HG02973 (cell line): ENCODE measurements at regions not wholly inside any gene's neighbourhood (a gene's known extent, or its start where the extent isn't known, plus 50 kb on each side); places are given as distances from the start of the nearest gene placed in this dataset.

ENCODE experiments used
- ATAC-seq: cut with Tn5 transposase; IDR thresholded peaks from one replicate; pipeline ENCODE4 v1.9.1; 2021; ENCODE audit warnings: moderate library complexity; ENCODE audit not compliant: unreplicated experiment

DNA sequence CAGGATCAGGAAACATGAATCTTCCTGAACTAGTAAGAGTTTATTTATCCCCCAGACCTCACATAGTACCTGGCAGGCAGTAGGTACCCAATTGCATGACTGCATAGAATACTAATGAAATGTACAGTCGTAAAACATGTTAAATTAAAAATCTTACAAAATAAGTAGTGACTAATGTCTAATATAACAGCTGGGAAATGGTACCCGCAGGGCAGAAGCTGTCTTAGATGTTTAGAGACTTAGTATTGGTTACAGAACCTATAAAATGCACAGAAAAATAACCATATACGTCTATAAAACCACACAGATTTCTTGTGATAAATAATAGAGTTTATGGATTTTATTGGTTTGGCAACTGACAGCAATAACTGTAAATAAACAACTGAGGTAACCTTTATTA lies 139.1 kb upstream of the GMDS start:
- ATAC-seq = no peak

DNA sequence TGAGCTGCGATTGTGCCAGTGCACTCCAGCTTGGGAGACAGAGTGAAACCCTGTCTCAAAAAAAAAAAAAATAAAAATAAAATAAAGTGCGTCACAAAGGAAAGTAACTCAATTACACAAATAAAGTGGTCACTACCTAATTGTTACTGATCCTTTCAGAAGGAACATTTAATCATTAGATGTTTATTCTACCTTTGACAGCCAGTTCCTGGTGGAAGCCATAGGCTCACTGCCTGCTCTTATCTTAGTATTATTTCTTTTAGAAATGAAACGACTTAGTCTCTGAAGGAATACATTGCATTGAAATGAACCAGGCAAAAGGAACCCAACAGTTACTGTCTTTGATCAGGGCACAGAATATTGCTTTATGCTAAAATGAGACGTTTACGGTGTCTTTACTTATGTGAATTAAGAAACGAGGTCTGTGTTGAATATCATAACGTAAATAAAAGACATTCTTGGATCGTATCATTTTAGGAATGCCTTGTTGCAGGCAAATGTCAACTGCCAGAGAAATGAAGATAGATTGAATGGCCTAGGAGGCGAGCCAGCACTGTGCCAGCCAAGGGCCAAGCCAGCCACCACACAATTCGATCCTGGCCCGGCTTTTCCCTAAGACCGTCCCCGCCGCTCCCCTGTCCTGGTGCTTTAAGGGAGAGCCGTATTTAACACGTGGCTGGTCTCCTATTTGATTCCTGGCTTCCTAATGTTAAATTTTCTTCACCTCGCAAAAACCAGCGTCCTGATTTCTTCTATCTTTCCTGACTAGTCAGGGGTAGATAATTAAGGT lies 136.7 kb upstream of the GMDS start:
- ATAC-seq = no peak

DNA sequence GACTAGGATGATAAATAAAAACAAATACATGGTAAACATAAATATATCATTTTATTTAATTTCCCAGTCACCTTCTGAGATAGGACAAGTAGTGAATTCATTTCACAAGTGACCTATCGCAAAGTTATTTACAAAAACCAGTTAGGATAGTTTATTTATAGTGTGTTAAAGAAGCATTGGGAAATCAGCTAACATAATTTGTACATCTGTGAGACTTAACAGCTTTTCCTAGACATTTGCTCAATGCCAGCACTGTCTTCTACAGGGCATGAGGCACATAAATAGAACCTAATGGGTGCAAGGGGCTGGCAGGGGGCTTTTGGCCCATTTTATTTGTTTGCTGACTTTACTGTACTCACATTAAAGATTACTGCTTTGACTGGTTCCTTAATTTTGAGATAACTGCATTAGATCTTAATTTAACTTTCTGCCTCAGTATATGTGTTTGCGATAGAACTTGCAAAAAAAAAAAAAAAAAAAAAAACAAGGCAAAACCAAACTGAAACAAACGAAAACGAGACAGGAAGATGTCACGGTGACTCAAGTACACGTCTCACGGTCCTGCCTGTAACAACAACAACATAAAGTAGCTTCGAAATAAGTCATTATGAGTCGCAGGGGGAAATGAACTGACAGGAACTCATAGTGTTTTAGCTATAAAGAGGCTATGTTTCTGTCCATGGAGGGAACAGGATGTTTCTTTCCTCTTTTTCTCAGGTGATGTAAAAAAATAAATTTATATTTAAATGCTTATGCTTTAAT lies 133.7 kb upstream of the GMDS start:
- no peak for ATAC-seq

DNA sequence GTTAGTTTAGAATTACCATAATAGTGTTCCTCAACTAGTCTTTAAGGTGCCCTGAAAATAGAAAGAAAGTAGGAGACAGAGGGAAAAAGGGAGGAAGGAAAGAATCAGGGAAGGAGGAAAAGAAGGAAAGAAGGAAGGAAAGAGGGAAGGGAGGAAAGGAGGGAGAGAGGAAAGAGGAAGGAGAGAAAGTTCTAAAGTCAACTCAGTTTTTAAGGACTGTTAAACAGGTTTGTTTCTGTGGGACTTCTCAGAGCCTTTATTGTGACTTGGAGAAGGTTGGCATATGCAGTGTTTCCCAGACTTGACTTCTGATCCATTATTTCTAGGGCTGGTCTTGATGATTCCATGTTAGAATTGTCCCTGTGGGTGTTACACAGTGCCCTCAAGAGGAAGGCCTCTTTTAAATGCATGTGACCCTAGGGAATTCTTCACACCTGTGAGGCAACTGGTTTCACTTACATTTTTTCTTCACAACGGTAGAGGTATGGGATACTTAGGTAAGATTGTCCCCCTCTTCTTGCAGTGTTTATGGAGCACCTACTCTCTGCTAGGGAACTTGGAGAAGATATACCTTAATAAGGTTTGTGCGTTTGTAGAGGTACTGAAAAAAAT lies 132.7 kb upstream of the GMDS start:
- no peak for ATAC-seq

DNA sequence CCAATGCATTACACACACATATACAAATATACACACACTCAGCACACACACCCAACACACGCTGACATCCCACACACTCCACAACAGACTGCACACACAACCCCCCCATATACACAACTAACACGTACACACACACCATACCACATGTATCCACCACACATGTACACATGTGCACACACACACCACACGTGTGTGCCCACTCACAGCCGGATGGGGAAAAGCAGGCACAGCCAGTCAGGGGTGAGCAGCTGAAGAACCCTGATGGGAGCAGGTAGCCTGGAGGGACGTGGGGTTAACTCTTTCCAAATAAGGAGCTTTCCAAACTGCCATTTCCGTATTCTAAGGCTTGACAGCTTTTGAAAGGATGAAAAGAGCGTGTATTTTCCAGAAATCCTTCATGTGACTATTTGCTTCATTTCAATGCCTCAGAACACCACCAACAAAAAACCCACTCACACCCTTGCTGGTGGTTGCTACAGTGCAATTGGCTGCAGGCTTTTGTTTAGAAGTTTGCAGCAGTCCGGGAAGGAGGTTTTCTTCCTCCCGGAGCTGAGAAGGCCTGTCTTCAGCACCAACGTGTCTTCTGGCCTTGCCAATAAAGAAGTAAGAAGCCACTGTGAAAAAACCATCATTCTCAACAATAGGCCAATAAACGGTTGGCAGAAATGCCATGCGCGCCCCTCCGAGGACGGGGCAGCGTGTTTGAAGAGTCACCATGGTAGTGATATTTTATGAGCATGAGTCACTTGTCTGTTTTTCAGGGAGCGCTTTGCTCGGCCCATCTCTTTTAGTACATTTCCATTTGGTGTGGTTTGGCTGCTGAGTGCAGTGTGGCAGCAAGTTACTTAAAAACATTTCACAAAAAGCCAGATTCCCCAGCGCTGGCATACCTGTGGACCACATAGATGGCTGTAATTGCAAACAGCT lies 131.3 kb upstream of the GMDS start:
- ATAC-seq = no peak

DNA sequence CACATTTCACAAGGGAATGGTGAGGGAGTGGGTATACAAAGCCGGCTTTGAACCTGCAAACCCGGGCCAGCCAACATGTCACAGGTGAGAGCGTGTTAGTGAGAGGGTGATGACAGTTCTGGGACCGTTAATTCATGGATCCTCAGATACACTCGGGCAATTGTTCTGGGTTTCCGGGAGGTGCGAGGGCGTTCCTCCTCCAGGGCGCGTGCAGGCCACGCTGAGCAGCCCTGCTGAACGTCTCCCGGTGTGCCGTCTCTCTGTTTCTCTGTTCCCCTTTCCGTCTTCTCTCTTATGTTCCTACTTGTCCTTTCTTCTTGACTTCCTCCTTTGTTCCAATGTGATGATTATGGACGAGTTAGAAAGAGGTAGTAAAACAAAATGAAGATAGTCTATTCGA lies 130.0 kb upstream of the GMDS start:
- ATAC-seq = no peak

DNA sequence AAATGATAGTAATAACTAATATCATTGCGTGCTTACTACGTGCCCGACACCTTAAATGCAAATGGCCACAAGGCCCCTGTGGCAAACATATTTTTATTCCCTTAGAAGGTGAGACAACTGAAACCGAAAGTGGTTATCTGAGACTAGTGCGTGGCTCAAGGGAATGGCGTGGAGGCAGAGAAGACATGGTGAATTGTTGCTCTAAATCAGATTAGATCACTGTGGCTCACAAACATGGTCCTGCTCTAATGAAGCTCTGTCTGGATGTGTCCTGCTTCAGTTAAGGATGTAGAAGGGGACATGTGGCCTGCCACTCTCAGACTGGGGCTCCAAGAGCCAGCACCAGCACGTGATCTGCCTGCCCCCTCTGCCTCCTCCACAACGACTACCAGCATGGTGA lies 124.2 kb upstream of the GMDS start:
- ATAC-seq = no peak

DNA sequence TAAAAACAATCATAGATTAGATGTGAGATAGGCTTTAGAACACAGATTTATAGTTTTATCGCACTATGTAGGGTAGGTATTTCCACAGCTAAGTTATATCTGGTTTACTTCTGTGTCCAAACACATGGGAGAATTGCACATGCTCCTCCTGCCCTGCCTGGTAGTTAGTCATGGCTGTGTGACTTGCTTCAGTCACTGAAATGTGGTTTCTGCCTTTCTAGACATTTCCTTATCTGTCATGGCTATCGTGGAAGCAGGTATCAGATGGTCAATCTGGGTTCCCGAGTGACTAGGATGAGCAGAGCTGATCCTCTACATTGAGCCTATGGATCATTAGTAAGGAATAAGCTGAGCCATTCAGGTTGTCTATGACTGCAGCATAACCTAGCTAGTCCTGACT lies 117.8 kb upstream of the GMDS start:
- ATAC-seq = no peak

DNA sequence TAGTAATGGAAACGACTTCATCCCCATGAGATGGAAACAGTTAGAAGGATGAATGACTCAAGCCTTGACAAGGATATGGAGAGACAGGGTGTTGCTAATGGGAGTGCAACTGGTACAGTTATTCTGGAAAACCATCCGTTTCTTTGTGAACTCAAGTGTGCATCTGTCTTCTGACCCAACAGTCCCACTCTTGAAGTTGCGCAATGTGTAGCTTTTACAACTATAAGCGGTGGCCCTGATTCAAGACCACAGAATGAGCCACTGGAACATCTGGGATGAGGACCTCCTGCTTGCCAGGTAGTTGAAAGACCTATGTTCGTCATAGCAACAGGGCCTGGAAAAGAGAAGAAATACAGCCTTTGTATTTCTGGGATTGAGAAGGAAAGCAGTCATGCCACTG lies 115.8 kb upstream of the GMDS start:
- no peak for ATAC-seq

DNA sequence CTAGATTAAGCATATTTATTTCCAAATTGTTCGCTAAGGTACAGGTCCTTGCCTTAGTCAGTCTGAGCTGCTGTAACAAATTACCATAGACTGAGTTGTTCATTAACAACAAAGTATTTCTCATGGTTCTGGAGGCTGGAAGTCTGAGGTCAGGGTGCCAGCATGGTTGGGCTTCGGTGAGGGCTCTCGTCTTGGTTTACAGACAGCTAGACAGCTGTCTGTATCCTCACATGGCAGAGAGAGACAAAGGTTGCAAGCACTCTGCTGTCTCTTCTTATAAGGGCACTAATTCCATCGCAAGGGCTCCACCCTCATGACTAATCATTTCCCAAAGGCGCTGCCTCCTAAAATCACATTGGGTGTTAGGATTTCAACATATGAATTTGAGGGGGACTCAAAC lies 115.3 kb upstream of the GMDS start:
- ATAC-seq = no peak

DNA sequence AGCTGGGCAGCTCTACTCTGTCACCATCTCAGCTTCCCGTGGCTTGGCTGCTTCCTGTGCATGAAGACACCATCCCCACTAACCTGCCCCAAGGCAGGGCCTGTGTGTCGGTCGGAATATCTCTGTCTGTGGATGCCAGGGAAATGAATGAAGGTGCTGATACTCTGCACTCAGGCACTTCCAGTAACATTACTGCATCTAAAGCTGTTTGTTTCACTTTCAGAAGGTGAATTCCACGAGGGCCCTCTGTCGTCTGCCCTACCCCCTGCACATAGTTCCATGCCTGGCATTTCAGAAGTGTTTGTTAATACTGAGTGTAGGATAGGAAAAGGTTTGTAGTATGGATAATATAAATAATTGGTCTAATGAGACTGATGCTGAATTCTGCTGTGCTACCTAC lies 114.7 kb upstream of the GMDS start:
- ATAC-seq = no peak

DNA sequence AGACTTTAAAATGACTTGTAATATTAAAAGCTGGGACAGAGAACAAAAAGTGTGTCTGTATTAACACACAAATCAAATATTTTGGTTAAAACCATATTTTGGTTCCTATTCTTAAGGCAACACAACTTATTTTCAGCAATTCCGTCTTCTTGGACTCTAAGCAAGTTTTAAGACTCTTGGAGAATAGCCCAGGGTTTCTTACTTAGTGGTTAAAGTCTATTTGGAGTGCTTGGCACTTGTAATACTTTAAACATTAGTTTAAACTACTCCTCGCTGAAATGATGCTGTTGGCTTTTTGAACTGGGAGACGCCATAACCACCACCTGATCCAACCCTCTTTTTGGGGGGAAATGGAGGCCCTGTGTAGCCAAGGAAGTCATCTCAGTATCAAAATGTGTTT lies 109.7 kb upstream of the GMDS start:
- ATAC-seq = no peak

DNA sequence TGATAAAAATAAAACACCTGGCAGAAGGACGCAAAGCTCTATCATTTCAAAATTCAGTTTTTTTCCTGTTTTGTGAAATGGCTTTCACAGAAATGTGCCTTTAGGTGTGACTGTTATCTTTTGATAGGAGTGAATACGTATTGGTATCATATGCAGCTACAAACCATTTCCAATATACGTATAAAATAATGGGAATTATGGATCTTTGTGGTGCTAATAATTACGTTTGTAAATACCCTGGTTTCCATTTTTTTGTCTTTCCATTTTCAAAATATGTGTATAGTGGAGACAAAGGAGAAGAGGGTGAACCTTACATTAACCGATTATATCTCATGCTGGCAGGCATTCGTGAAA lies 108.7 kb upstream of the GMDS start:
- ATAC-seq = no peak

DNA sequence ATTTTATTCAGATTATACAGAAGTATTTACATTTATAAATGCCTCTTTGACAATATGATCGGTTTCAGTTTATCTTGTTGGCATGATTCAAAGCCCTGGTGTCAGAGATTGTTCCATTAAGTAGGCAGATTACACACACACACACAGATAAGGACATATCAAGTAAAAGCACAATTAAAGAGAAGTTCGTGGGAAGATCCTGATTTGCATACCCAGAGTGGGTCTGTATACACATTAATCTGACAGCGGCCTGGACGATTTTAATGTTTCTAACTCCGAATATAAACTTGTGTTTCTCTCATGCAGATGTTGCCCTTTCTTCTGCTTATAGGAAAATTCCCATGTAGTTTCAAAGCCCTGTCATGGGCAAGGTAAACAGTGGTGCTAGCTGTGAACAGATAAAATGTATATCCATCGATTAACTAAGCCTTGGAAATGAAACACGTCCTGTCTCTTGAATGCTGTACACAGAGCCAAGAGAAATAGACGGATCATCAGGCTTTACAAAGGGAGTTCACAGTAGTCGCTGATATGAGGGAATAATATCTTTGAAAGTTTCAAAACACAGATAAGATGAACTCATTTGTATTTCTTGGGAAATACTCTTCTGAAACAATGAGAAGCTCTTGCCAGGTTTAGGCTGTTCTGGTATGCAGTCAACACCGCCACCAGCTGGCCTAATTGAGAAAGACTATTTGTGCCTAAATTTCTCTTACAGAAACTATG lies 108.2 kb upstream of the GMDS start:
- ATAC-seq = no peak

DNA sequence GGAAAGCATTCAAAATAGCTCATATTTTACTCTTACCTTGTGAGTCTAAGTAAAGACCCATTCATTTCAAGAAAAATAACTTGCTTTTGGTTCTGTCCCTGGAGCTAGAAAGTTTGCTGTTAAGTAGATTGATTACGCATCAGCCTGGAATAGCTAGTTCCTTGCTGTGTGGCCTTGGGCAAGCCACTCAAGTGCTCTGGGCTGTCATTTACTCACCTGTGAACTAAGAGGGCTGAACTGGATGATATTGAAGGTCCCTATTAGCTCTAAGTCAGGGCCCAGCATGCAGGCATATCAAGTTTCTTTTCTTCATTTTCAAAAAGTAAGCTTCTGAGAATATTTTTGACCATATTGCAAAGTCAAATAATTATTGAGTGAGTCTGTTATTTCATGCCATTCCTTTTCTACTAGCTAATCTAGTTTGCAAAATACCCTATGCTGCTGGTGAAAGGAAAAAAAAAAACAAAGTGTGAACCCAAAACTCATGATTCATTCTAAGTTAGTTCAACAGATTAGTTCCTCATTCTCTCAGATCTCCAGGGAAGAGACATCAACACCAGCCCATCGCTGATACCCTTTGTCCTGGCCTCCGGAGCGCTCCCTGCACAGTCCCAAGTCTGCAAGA lies 106.5 kb upstream of the GMDS start:
- ATAC-seq = no peak

DNA sequence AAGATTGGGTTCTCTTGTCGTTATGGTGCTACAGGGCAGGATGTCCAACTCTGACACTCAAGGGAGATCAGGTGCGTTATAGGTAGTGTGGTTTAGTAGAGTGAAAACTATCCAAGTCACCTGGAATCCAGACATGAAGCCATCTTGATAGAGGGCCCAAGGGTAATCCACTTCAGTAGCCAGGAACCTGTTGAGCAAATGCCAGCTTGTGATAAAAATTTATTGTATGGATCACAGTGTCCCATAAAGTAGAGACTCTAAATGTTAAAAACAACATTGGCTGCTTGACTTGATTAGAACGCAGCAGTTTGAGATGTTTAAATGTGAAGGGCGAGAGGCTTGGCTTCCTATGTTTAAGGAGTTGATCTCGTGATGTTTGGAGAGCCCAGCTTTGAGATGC lies 105.7 kb upstream of the GMDS start:
- ATAC-seq = no peak

DNA sequence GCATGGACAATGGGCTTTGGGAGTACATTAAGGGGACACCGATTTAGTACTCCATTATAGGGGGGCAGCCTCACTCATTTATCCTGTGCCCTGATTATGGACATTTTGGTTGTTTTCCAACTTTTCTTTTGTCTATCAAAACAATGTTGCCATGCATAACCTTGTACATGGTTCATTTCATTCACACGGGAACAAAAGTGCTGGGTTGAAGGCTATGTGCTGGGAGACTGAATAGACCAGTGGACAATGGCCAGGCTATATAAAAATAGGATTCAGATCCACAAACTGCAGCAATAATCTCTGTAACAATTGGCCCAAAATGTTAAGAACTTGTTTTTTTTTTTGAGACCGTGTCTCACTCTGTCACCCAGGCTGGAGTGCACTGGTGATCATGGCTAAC lies 100.7 kb upstream of the GMDS start:
- no peak for ATAC-seq

DNA sequence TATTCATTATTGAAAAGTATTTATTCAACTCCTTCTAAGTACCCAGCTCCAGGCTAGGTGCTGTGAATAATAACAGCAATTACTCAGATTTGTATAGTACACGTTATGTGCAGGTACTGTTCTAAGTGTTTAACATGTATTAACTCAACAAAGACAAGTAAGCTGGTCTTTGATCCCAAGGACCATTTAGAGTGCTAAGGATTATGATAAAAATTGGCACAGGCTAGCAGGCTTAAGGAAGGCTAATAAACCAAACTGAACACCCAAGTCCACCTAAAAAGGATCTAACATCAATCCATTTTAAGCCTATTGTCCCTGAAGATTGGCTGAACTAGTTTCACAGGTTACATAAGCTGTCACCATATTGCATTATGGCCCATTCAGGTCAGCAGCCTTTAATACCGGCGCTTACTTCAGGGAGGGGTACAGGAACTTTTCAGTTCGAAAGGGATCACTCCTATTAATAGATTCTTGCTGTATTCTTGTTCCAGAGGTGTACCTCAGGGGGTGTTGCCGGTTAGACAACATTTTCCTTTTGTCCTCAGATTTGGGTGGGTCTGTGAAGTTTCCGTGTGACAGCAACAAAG lies 99.0 kb upstream of the GMDS start:
- no peak for ATAC-seq

DNA sequence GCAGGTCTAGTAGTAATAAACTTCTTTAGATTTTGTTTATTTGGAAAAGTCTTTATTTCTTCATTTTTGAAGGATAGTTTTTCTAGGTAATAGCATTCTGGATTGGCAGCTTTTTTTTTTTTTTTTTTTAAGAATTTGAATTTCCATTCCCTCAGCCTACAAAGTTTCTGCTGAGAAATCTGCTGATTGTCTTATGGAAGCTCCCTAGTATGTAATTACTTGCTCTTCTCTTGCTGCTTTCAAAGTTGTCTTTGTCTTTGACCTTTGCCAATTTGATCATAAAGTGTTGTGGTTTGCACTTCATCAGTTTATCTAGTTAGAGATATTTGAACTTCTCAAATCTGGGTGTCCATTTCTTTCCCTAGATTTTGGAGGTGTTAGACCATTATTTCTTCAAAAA lies 82.2 kb upstream of the GMDS start:
- ATAC-seq = no peak
